K562 (cell line): ENCODE measurements at regions not wholly inside any gene's neighbourhood (a gene's known extent, or its start where the extent isn't known, plus 50 kb on each side); places are given as distances from the start of the nearest gene placed in this dataset.

Source experiments
- ATAC-seq: fragments of 200-7000 bp; cut with Tn5 transposase; 3 replicates; pipeline ENCODE4 v1.9.1; 2020; ENCODE audit warnings: moderate library complexity
- BruUV-seq: library from RNA; stranded (reverse); fragments of 400-500 nt; replicated peaks from 2 replicates; lab custom pipeline; 2021; lab: Mats Ljungman, UMichigan
- CTCF ChIA-PET: fragments of 300-600 bp; formaldehyde crosslinking; extraction: SDS; loops from one replicate; lab custom pipeline; 2021; ENCODE audit warnings: low intra/inter-chr PET ratio; lab: Yijun Ruan, JAX
- POLR2A ChIA-PET: fragments of 300-600, 350-650 bp; sonication (Branson Sonifier 250); formaldehyde crosslinking; extraction: SDS; loops from one replicate; lab custom pipeline; 2021; ENCODE audit warnings: antibody characterized with exemption, inconsistent platforms; lab: Yijun Ruan, JAX
- DNase-seq, 4 experiments: peaks; one replicate each; pipeline versions ENCODE4 v3.0.0 to v3.0.0-alpha.2; 2011 to 2018; ENCODE audit warnings: low spot score in 3 of 4, mixed read lengths in 3 of 4; ENCODE audit errors: extremely low read depth in 1 of 4
- FAIRE-seq: peaks from 2 replicates; lab custom pipeline; 2011; peaks lifted over from hg19 to GRCh38; lab: Jason Lieb, UNC
- H2AFZ ChIP-seq: 2 replicates; pipeline ENCODE4 v1.6.0; 2011; ENCODE audit warnings: low read depth, low read length, control low read depth, inconsistent platforms
- H3K27ac ChIP-seq: fragments of 200-600 bp; 3 replicates; pipeline ENCODE4 v1.8.0; 2011; ENCODE audit warnings: low read depth, mild to moderate bottlenecking, control low read depth, inconsistent platforms, low read length, moderate library complexity, mixed read lengths; ENCODE audit errors: extremely low read depth
- H3K27me3 ChIP-seq, 2 experiments: fragments of 300-600 bp in 1 of 2; 2 replicates in 1 of 2; 3 replicates in 1 of 2; pipeline versions ENCODE4 v1.6.0 to v1.8.0; 2011; ENCODE audit warnings: inconsistent platforms in 2 of 2, low read length in 2 of 2, mild to moderate bottlenecking in 1 of 2, mixed read lengths in 1 of 2, moderate library complexity in 1 of 2; ENCODE audit not compliant: control insufficient read depth in 2 of 2, insufficient read depth in 2 of 2
- H3K36me3 ChIP-seq: fragments of 300-600 bp; 3 replicates; pipeline ENCODE4 v1.8.0; 2011; ENCODE audit warnings: mild to moderate bottlenecking, low read length, inconsistent platforms; ENCODE audit not compliant: control insufficient read depth, insufficient read depth
- H3K4me1 ChIP-seq, 2 experiments: fragments of 200-600 bp in 1 of 2; replicated peaks in 1 of 2; 2 replicates in 1 of 2; 3 replicates in 1 of 2; pipeline versions ENCODE4 v1.5.1 to v1.8.0; 2011; ENCODE audit warnings: inconsistent platforms in 2 of 2, low read length in 2 of 2, mild to moderate bottlenecking in 1 of 2, mixed read lengths in 1 of 2, moderate library complexity in 1 of 2; ENCODE audit not compliant: control insufficient read depth in 2 of 2, insufficient read depth in 2 of 2
- H3K4me2 ChIP-seq: 2 replicates; pipeline ENCODE4 v1.6.1; 2011; ENCODE audit warnings: low read length, control low read depth, inconsistent platforms, mixed read lengths; ENCODE audit not compliant: insufficient read depth
- H3K4me3 ChIP-seq: fragments of 200-600 bp; sonication (generic), shearing (Covaris generic); 2 replicates; pipeline ENCODE4 v1.5.1; 2016; ENCODE audit warnings: control low read depth, inconsistent platforms
- H3K79me2 ChIP-seq: fragments of 200-600 bp; 3 replicates; pipeline ENCODE4 v1.8.0; 2011; ENCODE audit warnings: low read length, inconsistent platforms; ENCODE audit not compliant: control insufficient read depth, insufficient read depth
- H3K9ac ChIP-seq, 2 experiments: 2 replicates each; pipeline versions ENCODE4 v1.6.0 to v1.6.1; 2011; ENCODE audit warnings: low read depth in 2 of 2, low read length in 2 of 2, control low read depth in 1 of 2, inconsistent platforms in 1 of 2, mild to moderate bottlenecking in 1 of 2, mixed read lengths in 1 of 2; ENCODE audit not compliant: insufficient read depth in 1 of 2
- H3K9me1 ChIP-seq: one replicate; pipeline ENCODE4 v1.6.0; 2011; ENCODE audit warnings: inconsistent platforms, mild to moderate bottlenecking, low read length, moderate library complexity; ENCODE audit not compliant: control insufficient read depth, insufficient read depth
- H3K9me3 ChIP-seq: replicated peaks from 2 replicates; pipeline ENCODE4 v1.5.1; 2011; ENCODE audit warnings: low read depth, low read length, inconsistent platforms; ENCODE audit not compliant: control insufficient read depth, insufficient read depth
- H4K20me1 ChIP-seq: replicated peaks from 2 replicates; pipeline ENCODE4 v1.6.1; 2011; ENCODE audit warnings: low read length, inconsistent platforms, mixed read lengths; ENCODE audit not compliant: control insufficient read depth, insufficient read depth
- CBX5 ChIP-seq: IDR thresholded peaks from 2 replicates; pipeline ENCODE4 v1.6.1; 2014; ENCODE audit warnings: low read depth, borderline replicate concordance
- CGGBP1 ChIP-seq: fragments of 250-450 bp; sonication (Bioruptor Pico); IDR thresholded peaks from 2 replicates; pipeline ENCODE4 v1.9.0; 2021; ENCODE audit warnings: mild to moderate bottlenecking
- HCFC1 ChIP-seq: IDR thresholded peaks from 2 replicates; pipeline ENCODE4 v1.6.1; 2012; ENCODE audit warnings: low read depth, low read length, improper control_type of control experiment
- JUNB ChIP-seq: fragments of 450-650 bp; formaldehyde crosslinking; conservative IDR thresholded peaks from 2 replicates; pipeline ENCODE4 v1.4.0; 2020; ENCODE audit warnings: mild to moderate bottlenecking
- MAX ChIP-seq: sonication (generic); formaldehyde crosslinking; IDR thresholded peaks from 2 replicates; pipeline ENCODE4 v1.9.0; 2022; ENCODE audit warnings: mild to moderate bottlenecking, missing genetic modification reagents
- NCOA6 ChIP-seq: fragments of 450-650 bp; IDR thresholded peaks from 2 replicates; pipeline ENCODE4 v1.6.1; 2017; ENCODE audit warnings: mild to moderate bottlenecking
- NCOR1 ChIP-seq: fragments of 450-650 bp; IDR thresholded peaks from 2 replicates; pipeline ENCODE4 v1.6.1; 2016; ENCODE audit warnings: mild to moderate bottlenecking, moderate library complexity
- POLR2G ChIP-seq: fragments of 200-400 bp; formaldehyde crosslinking; IDR thresholded peaks from 2 replicates; pipeline ENCODE4 v1.6.1; 2017; ENCODE audit warnings: low read depth, mild to moderate bottlenecking, antibody characterized with exemption, low read length, moderate library complexity
- PTRF ChIP-seq: fragments of 450-650 bp; IDR thresholded peaks from 2 replicates; pipeline ENCODE4 v1.6.1; 2016; ENCODE audit warnings: mild to moderate bottlenecking, missing genetic modification characterization, missing compliant biosample characterization
- SAFB2 ChIP-seq: fragments of 200-400 bp; formaldehyde crosslinking; IDR thresholded peaks from 2 replicates; pipeline ENCODE4 v1.6.1; 2018; ENCODE audit warnings: borderline replicate concordance, low read length, low read depth, moderate library complexity; ENCODE audit not compliant: severe bottlenecking
- SAP30 ChIP-seq: fragments of 200-600 bp; sonication (generic); IDR thresholded peaks from 2 replicates; pipeline ENCODE4 v1.6.1; 2012; ENCODE audit warnings: borderline replicate concordance, low read depth, mild to moderate bottlenecking, moderate library complexity, low read length, control low read depth, inconsistent platforms; ENCODE audit not compliant: insufficient read depth, poor library complexity, severe bottlenecking
- SOX6 ChIP-seq: fragments of 450-650 bp; IDR thresholded peaks from 2 replicates; pipeline ENCODE4 v1.6.1; 2014; ENCODE audit warnings: mild to moderate bottlenecking
- TAF9B ChIP-seq: fragments of 450-650 bp; IDR thresholded peaks from 2 replicates; pipeline ENCODE4 v1.6.1; 2018; ENCODE audit warnings: mild to moderate bottlenecking; ENCODE audit not compliant: partially characterized antibody
- TSC22D4 ChIP-seq: fragments of 450-650 bp; IDR thresholded peaks from 2 replicates; pipeline ENCODE4 v1.6.1; 2016; ENCODE audit warnings: missing genetic modification characterization, missing biosample characterization, control low read depth
- ZNF668 ChIP-seq: fragments of 250-450 bp; sonication (Bioruptor Pico); IDR thresholded peaks from 2 replicates; pipeline ENCODE4 v1.8.0; 2022; ENCODE audit warnings: mild to moderate bottlenecking, inconsistent platforms
- WGBS: fragments of 100-300 bp; shearing (Covaris generic); methylation state at CpG from one replicate; pipeline ENCODE4 v1.1.6; 2016; ENCODE audit warnings: low coverage, mixed read lengths; ENCODE audit not compliant: insufficient coverage; ENCODE audit errors: missing lambda C conversion rate; 5-methylcytosine and 5-hydroxymethylcytosine counted together
- in situ Hi-C: fragments of 300-500 bp; cut with MboI; formaldehyde crosslinking; loops from 4 replicates; pipeline ENCODE4 v1.15.0; 2018; ENCODE audit warnings: inconsistent platforms, mixed read lengths
- intact Hi-C: fragments of 100-400 bp; cut with micrococcal nuclease; formaldehyde crosslinking; loops from 2 replicates; pipeline ENCODE4 v1.14.2; 2022
- TF ChIP-seq, protein P1 (sequence below): fragments of 250-450 bp; sonication (Bioruptor Pico); IDR thresholded peaks from 2 replicates; pipeline ENCODE4 v1.5.1; 2021; ENCODE audit warnings: mild to moderate bottlenecking

DNA sequence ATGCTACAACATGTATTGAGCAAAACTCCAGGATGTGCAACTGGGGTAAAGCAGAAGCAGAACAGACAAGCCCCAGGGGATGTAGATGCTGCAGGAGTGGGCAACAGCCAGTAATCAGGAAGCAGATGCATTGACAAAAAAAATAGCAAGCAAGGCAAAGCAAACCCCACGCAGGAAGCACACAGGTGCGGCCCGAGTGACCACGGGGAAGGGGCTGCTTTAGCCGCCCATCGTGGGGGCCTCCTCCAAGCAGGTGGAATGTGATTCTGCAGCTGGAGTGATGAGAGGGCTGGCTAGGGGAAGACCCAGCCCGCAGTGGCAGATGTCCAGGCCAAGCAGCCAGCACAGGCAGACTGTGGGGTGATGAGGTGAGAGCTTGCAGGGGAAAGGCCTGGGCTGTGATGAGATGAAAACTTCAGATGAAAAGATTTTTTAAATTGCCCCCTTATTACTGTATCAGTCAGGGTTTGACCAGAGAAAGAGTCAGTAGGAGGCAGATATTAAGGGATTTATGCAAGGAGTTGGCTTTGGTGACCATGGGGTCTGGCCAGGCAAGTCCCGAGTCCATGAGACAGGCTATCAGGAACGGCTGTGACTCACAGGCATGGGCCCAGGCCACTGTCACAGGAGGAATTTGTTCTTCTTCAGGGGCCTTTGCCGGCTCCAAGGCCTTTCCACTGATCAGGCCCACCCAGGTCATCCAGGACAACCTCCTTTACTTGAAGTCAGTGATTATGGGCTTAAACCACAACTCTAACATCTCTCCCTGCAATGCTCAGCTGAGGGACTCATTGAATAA lies 207.6 kb downstream of the ANKRD60 start:
- Histone ChIP-seq H3K4me1 (no peaks in the 10 kb centered on the region), H3K9me1 (no peaks in the 10 kb centered on the region), H3K36me3 (no peaks in the 10 kb centered on the region), H3K79me2 (no peaks in the 10 kb centered on the region), H3K27ac (no peak overlapping the region), H3K9me3 (no peaks in the 10 kb centered on the region), H2AFZ (no peak overlapping the region), H3K27me3 (peaks cover 12 to 39% of the 10 kb centered on the region in 2 experiments; a peak in 3 of 5 replicates), H3K4me3 (no peak overlapping the region), H3K9ac (no peak overlapping the region), H3K4me2 (peak overlapping the region; percentile 26; the same call in 1 of the 2 replicates), H4K20me1 (no peaks in the 10 kb centered on the region; the same call in 1 of the 2 replicates)
- FAIRE-seq (no peak), ATAC-seq (peak; percentile 38), DNase-seq (no peak)
- 3% methylated on average over 10 of the region's 10 CpGs for WGBS
- TF ChIP-seq CBX5: no peak
- no peak for TF ChIP-seq ZNF668 (CRISPR knock-in tag)
- no peak for TF ChIP-seq TSC22D4 (tag)
- TF ChIP-seq POLR2G: no peak
- TF ChIP-seq, protein P1, sequence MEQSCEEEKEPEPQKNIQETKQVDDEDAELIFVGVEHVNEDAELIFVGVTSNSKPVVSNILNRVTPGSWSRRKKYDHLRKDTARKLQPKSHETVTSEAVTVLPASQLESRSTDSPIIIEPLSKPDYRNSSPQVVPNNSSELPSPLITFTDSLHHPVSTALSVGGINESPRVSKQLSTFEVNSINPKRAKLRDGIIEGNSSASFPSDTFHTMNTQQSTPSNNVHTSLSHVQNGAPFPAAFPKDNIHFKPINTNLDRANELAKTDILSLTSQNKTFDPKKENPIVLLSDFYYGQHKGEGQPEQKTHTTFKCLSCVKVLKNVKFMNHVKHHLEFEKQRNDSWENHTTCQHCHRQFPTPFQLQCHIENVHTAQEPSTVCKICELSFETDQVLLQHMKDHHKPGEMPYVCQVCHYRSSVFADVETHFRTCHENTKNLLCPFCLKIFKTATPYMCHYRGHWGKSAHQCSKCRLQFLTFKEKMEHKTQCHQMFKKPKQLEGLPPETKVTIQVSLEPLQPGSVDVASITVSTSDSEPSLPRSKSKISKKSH (CRISPR knock-in tag): no peak
- TF ChIP-seq SAP30: no peak
- TF ChIP-seq MAX (CRISPR knock-in tag): no peak
- no peak for TF ChIP-seq TAF9B
- no peak for TF ChIP-seq NCOA6
- no peak for TF ChIP-seq HCFC1
- TF ChIP-seq SAFB2: no peak
- no peak for TF ChIP-seq NCOR1
- no peak for TF ChIP-seq SOX6
- no peak for TF ChIP-seq PTRF
- TF ChIP-seq CGGBP1 (CRISPR knock-in tag): no peak
- no peak for TF ChIP-seq JUNB (CRISPR knock-in tag)
- ChIA-PET POLR2A (no interaction called here), CTCF (no interaction called here)
- intact Hi-C loops (no loop called here), in situ Hi-C loops (no loop called here)
- BruUV-seq: no TSS peak
